Neutrophil (primary cell): ENCODE measurements at regions not wholly inside any gene's neighbourhood (a gene's known extent, or its start where the extent isn't known, plus 50 kb on each side); places are given as distances from the start of the nearest gene placed in this dataset.

Experiments
- H3K27ac ChIP-seq: fragments of 200-600 bp; sonication (generic); 2 replicates; pipeline ENCODE4 v1.5.1; 2016; ENCODE audit warnings: mild to moderate bottlenecking, moderate library complexity
- H3K27me3 ChIP-seq: fragments of 200-600 bp; sonication (generic); 2 replicates; pipeline ENCODE4 v1.6.0; 2016; ENCODE audit warnings: mild to moderate bottlenecking
- H3K36me3 ChIP-seq: fragments of 200-600 bp; sonication (generic); 2 replicates; pipeline ENCODE4 v1.5.1; 2017
- H3K4me1 ChIP-seq, 2 experiments: fragments of 200-600 bp in 1 of 2; sonication (generic) in 1 of 2; 1 replicate in 1 of 2; 2 replicates in 1 of 2; pipeline versions ENCODE4 v1.5.1 to v1.6.1; 2013 to 2016; ENCODE audit warnings: low read depth in 1 of 2, low read length in 1 of 2, mild to moderate bottlenecking in 1 of 2, moderate library complexity in 1 of 2; ENCODE audit not compliant: control insufficient read depth in 1 of 2, insufficient read depth in 1 of 2
- H3K4me3 ChIP-seq, 2 experiments: fragments of 200-600 bp in 1 of 2; sonication (generic) in 1 of 2; 1 replicate in 1 of 2; 2 replicates in 1 of 2; pipeline ENCODE4 v1.5.1; 2013 to 2016; ENCODE audit warnings: low read depth in 1 of 2, low read length in 1 of 2, mild to moderate bottlenecking in 1 of 2, moderate library complexity in 1 of 2
- H3K9me3 ChIP-seq: fragments of 200-600 bp; sonication (generic); 2 replicates; pipeline ENCODE4 v1.5.1; 2016
- CTCF ChIP-seq: fragments of 200-600 bp; sonication (generic); IDR thresholded peaks from 2 replicates; pipeline ENCODE4 v1.5.1; 2016; ENCODE audit warnings: antibody characterized with exemption

GRCh38 chr3:72418856-72419255 is 429.4 kb downstream of the SHQ1 start:
- no peaks in the 10 kb centered on the region for H3K9me3 ChIP-seq
- no peak overlapping the region for H3K4me3 ChIP-seq
- H3K36me3 ChIP-seq = no peaks in the 10 kb centered on the region
- H3K4me1 ChIP-seq = peaks cover 47 to 52% of the 10 kb centered on the region in 2 experiments
- no peaks in the 10 kb centered on the region for H3K27me3 ChIP-seq
- TF ChIP-seq CTCF = no peak
- H3K27ac ChIP-seq = peak overlapping the region; percentile 35

GRCh38 chr3:72418244-72418643 is 430.0 kb downstream of the SHQ1 start:
- no peak for TF ChIP-seq CTCF
- no peak overlapping the region for H3K27ac ChIP-seq
- no peak overlapping the region for H3K4me3 ChIP-seq
- H3K27me3 ChIP-seq = no peaks in the 10 kb centered on the region
- H3K9me3 ChIP-seq = no peaks in the 10 kb centered on the region
- peaks cover 48 to 50% of the 10 kb centered on the region in 2 experiments for H3K4me1 ChIP-seq
- no peaks in the 10 kb centered on the region for H3K36me3 ChIP-seq

- TF ChIP-seq CTCF = no peak
- no peaks in the 10 kb centered on the region for H3K9me3 ChIP-seq
- peaks cover 61 to 63% of the 10 kb centered on the region in 2 experiments for H3K4me1 ChIP-seq
- peak overlapping the region; percentile 6 for H3K27ac ChIP-seq
- no peaks in the 10 kb centered on the region for H3K27me3 ChIP-seq
- H3K4me3 ChIP-seq = no peak overlapping the region
- no peaks in the 10 kb centered on the region for H3K36me3 ChIP-seq
These were observed 433.7 kb downstream of the SHQ1 start for GRCh38 chr3:72414481-72415016.

- Histone ChIP-seq H3K27ac (peak overlapping the region; percentile 35), H3K4me1 (peaks cover 67 to 70% of the 10 kb centered on the region in 2 experiments), H3K36me3 (no peaks in the 10 kb centered on the region), H3K4me3 (no peak overlapping the region), H3K27me3 (no peaks in the 10 kb centered on the region), H3K9me3 (no peaks in the 10 kb centered on the region)
- no peak for TF ChIP-seq CTCF
These were observed 435.0 kb downstream of the SHQ1 start for GRCh38 chr3:72413228-72413627.

- H3K4me3 ChIP-seq = no peak overlapping the region
- peaks cover 64 to 73% of the 10 kb centered on the region in 2 experiments for H3K4me1 ChIP-seq
- peak overlapping the region; percentile 35 for H3K27ac ChIP-seq
- H3K27me3 ChIP-seq = no peaks in the 10 kb centered on the region
- H3K36me3 ChIP-seq = no peaks in the 10 kb centered on the region
- no peak for TF ChIP-seq CTCF
- H3K9me3 ChIP-seq = no peaks in the 10 kb centered on the region
These were observed 435.8 kb downstream of the SHQ1 start for GRCh38 chr3:72412340-72412956.
